ENCODE measurements at regions not wholly inside any gene's neighbourhood (a gene's known extent, or its start where the extent isn't known, plus 50 kb on each side); places are given as distances from the start of the nearest gene placed in this dataset.

GRCh38 chr7:156389116-156389692, 251.4 kb upstream of the RNF32 start:
- no peak for TF ChIP-seq SPI1 (IDR thresholded peaks at IDR 0.05; ENCODE audit: borderline replicate concordance, low read depth)
- TF ChIP-seq GABPA (IDR thresholded peaks at IDR 0.05; ENCODE audit: low read depth): no peak
- no peak for TF ChIP-seq CTCF (IDR thresholded peaks at IDR 0.05; ENCODE audit: insufficient read depth, low read length)
- TF ChIP-seq, protein P1, sequence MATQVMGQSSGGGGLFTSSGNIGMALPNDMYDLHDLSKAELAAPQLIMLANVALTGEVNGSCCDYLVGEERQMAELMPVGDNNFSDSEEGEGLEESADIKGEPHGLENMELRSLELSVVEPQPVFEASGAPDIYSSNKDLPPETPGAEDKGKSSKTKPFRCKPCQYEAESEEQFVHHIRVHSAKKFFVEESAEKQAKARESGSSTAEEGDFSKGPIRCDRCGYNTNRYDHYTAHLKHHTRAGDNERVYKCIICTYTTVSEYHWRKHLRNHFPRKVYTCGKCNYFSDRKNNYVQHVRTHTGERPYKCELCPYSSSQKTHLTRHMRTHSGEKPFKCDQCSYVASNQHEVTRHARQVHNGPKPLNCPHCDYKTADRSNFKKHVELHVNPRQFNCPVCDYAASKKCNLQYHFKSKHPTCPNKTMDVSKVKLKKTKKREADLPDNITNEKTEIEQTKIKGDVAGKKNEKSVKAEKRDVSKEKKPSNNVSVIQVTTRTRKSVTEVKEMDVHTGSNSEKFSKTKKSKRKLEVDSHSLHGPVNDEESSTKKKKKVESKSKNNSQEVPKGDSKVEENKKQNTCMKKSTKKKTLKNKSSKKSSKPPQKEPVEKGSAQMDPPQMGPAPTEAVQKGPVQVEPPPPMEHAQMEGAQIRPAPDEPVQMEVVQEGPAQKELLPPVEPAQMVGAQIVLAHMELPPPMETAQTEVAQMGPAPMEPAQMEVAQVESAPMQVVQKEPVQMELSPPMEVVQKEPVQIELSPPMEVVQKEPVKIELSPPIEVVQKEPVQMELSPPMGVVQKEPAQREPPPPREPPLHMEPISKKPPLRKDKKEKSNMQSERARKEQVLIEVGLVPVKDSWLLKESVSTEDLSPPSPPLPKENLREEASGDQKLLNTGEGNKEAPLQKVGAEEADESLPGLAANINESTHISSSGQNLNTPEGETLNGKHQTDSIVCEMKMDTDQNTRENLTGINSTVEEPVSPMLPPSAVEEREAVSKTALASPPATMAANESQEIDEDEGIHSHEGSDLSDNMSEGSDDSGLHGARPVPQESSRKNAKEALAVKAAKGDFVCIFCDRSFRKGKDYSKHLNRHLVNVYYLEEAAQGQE (IDR thresholded peaks at IDR 0.05; ENCODE audit: insufficient replicate concordance, low read depth): no peak
- TF ChIP-seq POLR2AphosphoS5 (IDR thresholded peaks at IDR 0.05; ENCODE audit: low read depth): no peak
- Histone ChIP-seq H3K27ac (replicated peaks) (no peak overlapping the region), H3K27me3 (ENCODE audit: insufficient read depth, poor library complexity, severe bottlenecking) (no peaks in the 10 kb centered on the region), H3K4me3 (replicated peaks; ENCODE audit: insufficient read depth, low read length) (no peak overlapping the region)
- no peak for DNase-seq (ENCODE audit: low read depth in 1 of 2, low spot score in 1 of 2)

- TF ChIP-seq, protein P1 (IDR thresholded peaks at IDR 0.05; ENCODE audit: insufficient replicate concordance, low read depth): peak; percentile 90
- TF ChIP-seq CTCF (IDR thresholded peaks at IDR 0.05; ENCODE audit: insufficient read depth, low read length): no peak
- H3K4me3 ChIP-seq (replicated peaks; ENCODE audit: insufficient read depth, low read length): no peak overlapping the region
- H3K27ac ChIP-seq (replicated peaks): no peak overlapping the region
- DNase-seq (ENCODE audit: low read depth in 1 of 2, low spot score in 1 of 2): no peak
- H3K27me3 ChIP-seq (ENCODE audit: insufficient read depth, poor library complexity, severe bottlenecking): peaks cover 2% of the 10 kb centered on the region
These were observed 254.5 kb upstream of the RNF32 start for GRCh38 chr7:156386097-156386496.

DNA sequence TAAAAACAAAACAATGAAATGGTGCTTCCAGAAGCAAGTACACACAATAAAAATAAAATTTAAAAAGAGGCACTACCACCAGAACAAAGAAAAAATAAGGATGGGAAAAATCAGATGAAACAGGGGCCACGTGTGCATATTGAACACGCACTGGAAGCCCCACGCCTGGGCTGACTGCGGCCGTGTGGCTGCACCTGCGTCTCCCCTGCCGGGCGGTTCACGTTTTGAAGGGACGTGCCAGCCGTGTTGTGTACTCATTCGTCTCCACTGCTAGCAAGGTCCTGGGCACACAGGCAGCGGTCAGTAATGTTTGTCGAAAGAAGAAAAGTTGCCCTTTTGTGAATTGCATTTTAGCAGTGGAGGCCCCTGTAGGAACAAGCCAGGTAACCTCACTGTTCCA, 255.9 kb upstream of the RNF32 start:
- TF ChIP-seq, protein P1 (IDR thresholded peaks at IDR 0.05; ENCODE audit: insufficient replicate concordance, low read depth): no peak
- no peak for TF ChIP-seq SPI1 (IDR thresholded peaks at IDR 0.05; ENCODE audit: borderline replicate concordance, low read depth)
- no peak for TF ChIP-seq CTCF (IDR thresholded peaks at IDR 0.05; ENCODE audit: insufficient read depth, low read length)
- no peak for TF ChIP-seq POLR2AphosphoS5 (IDR thresholded peaks at IDR 0.05; ENCODE audit: low read depth)
- TF ChIP-seq GABPA (IDR thresholded peaks at IDR 0.05; ENCODE audit: low read depth): no peak
- no peak for DNase-seq (ENCODE audit: low read depth in 1 of 2, low spot score in 1 of 2)
- Histone ChIP-seq H3K4me3 (replicated peaks; ENCODE audit: insufficient read depth, low read length) (no peak overlapping the region), H3K27me3 (ENCODE audit: insufficient read depth, poor library complexity, severe bottlenecking) (peaks cover 2% of the 10 kb centered on the region), H3K27ac (replicated peaks) (no peak overlapping the region)
